OCI-LY7 (cell line): ENCODE measurements at regions not wholly inside any gene's neighbourhood (a gene's known extent, or its start where the extent isn't known, plus 50 kb on each side); places are given as distances from the start of the nearest gene placed in this dataset.

Experiments used
- BruUV-seq: library from RNA; stranded (reverse); fragments of 400-500 nt; replicated peaks from 2 replicates; lab custom pipeline; 2021; lab: Mats Ljungman, UMichigan
- CTCF ChIA-PET: fragments of 300-600 bp; sonication (Branson Sonifier 250); formaldehyde crosslinking; loops from one replicate; lab custom pipeline; 2022; ENCODE audit warnings: antibody characterized with exemption; ENCODE audit not compliant: unreplicated experiment; lab: Charles Lee
- POLR2A ChIA-PET: fragments of 300-600 bp; sonication (Branson Sonifier 250); formaldehyde crosslinking; loops from one replicate; lab custom pipeline; 2022; ENCODE audit warnings: antibody characterized with exemption; lab: Charles Lee
- DNase-seq: peaks from one replicate; pipeline ENCODE4 v3.0.0-alpha.2; 2015; ENCODE audit warnings: low spot score
- H2AFZ ChIP-seq: fragments of 200-600 bp; sonication (generic), shearing (Covaris generic); 2 replicates; pipeline ENCODE4 v1.6.1; 2014; ENCODE audit warnings: mild to moderate bottlenecking, antibody characterized with exemption, low read length, moderate library complexity
- H3K27ac ChIP-seq: fragments of 200-600 bp; sonication (generic); 2 replicates; pipeline ENCODE4 v1.5.1; 2014; ENCODE audit warnings: mixed run types, low read depth, mild to moderate bottlenecking, moderate library complexity, low read length, inconsistent platforms; ENCODE audit not compliant: poor library complexity, severe bottlenecking
- H3K36me3 ChIP-seq: fragments of 200-600 bp; sonication (generic); 2 replicates; pipeline ENCODE4 v1.6.1; 2014; ENCODE audit warnings: mild to moderate bottlenecking, antibody characterized with exemption, low read length, moderate library complexity, mixed read lengths; ENCODE audit not compliant: insufficient read depth
- H3K4me1 ChIP-seq: fragments of 200-600 bp; sonication (generic); 2 replicates; pipeline ENCODE4 v1.5.1; 2014; ENCODE audit warnings: mild to moderate bottlenecking, low read length; ENCODE audit not compliant: insufficient read depth, poor library complexity, severe bottlenecking
- H3K4me2 ChIP-seq: fragments of 200-600 bp; sonication (generic); 2 replicates; pipeline ENCODE4 v1.6.1; 2014; ENCODE audit warnings: mild to moderate bottlenecking, low read length
- H3K4me3 ChIP-seq: fragments of 200-600 bp; sonication (generic); 2 replicates; pipeline ENCODE4 v1.5.1; 2014; ENCODE audit warnings: mild to moderate bottlenecking, low read depth, low read length; ENCODE audit not compliant: poor library complexity, severe bottlenecking
- H3K79me2 ChIP-seq: fragments of 200-600 bp; sonication (generic); 2 replicates; pipeline ENCODE4 v1.6.1; 2016; ENCODE audit warnings: low read depth, mild to moderate bottlenecking, low read length, moderate library complexity, mixed read lengths; ENCODE audit not compliant: insufficient read depth
- H3K9me2 ChIP-seq: fragments of 200-600 bp; sonication (generic); 2 replicates; pipeline ENCODE4 v1.6.1; 2016; ENCODE audit warnings: mild to moderate bottlenecking, low read length, mixed read lengths; ENCODE audit not compliant: insufficient read depth
- H3K9me3 ChIP-seq: fragments of 200-600 bp; sonication (generic); 2 replicates; pipeline ENCODE4 v1.6.1; 2014; ENCODE audit warnings: mild to moderate bottlenecking, mixed run types, low read length, mixed read lengths
- H4K20me1 ChIP-seq: fragments of 200-600 bp; sonication (generic); 2 replicates; pipeline ENCODE4 v1.6.1; 2014; ENCODE audit warnings: mild to moderate bottlenecking, antibody characterized with exemption, low read length, moderate library complexity, mixed read lengths; ENCODE audit not compliant: insufficient read depth
- EZH2phosphoT487 ChIP-seq: fragments of 200-600 bp; sonication (generic); IDR thresholded peaks from 2 replicates; pipeline ENCODE4 v1.6.1; 2018; ENCODE audit warnings: low read depth, borderline replicate concordance, mild to moderate bottlenecking, mixed run types, antibody characterized with exemption, low read length, moderate library complexity, mixed read lengths
- intact Hi-C: fragments of 100-400 bp; cut with micrococcal nuclease; formaldehyde crosslinking; loops from one replicate; pipeline ENCODE4 v1.10.0; 2022; ENCODE audit not compliant: unreplicated experiment
- TF ChIP-seq, protein P1 (sequence below): fragments of 200-600 bp; sonication (generic); conservative IDR thresholded peaks from 2 replicates; pipeline ENCODE4 v1.5.1; 2014; ENCODE audit warnings: mild to moderate bottlenecking, antibody characterized with exemption, low read length, moderate library complexity, mixed read lengths

- no peaks in the 10 kb centered on the region for H3K9me2 ChIP-seq
- no peaks in the 10 kb centered on the region for H4K20me1 ChIP-seq
- no peaks in the 10 kb centered on the region for H3K4me1 ChIP-seq
- ChIA-PET POLR2A (no interaction called here), CTCF (no interaction called here)
- DNase-seq, result peak; percentile 29
- H3K4me2 ChIP-seq, result no peak overlapping the region
- BruUV-seq, result no TSS peak
- H3K79me2 ChIP-seq, result no peaks in the 10 kb centered on the region
- no peak overlapping the region for H3K27ac ChIP-seq
- H3K9me3 ChIP-seq, result no peaks in the 10 kb centered on the region
- intact Hi-C loops, result loop anchor here (10.0 kb wide), 1 partner anchor 212 kb away; no protein-coding TSS in a partner anchor
- H3K4me3 ChIP-seq, result no peak overlapping the region
- TF ChIP-seq, protein P1, sequence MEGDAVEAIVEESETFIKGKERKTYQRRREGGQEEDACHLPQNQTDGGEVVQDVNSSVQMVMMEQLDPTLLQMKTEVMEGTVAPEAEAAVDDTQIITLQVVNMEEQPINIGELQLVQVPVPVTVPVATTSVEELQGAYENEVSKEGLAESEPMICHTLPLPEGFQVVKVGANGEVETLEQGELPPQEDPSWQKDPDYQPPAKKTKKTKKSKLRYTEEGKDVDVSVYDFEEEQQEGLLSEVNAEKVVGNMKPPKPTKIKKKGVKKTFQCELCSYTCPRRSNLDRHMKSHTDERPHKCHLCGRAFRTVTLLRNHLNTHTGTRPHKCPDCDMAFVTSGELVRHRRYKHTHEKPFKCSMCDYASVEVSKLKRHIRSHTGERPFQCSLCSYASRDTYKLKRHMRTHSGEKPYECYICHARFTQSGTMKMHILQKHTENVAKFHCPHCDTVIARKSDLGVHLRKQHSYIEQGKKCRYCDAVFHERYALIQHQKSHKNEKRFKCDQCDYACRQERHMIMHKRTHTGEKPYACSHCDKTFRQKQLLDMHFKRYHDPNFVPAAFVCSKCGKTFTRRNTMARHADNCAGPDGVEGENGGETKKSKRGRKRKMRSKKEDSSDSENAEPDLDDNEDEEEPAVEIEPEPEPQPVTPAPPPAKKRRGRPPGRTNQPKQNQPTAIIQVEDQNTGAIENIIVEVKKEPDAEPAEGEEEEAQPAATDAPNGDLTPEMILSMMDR, result peak; percentile 67
- no peak for TF ChIP-seq EZH2phosphoT487
- no peaks in the 10 kb centered on the region for H3K36me3 ChIP-seq
- no peak overlapping the region for H2AFZ ChIP-seq
Observed at GRCh38 chr3:43162230-43163084, 56.6 kb upstream of the POMGNT2 start.

- no peak overlapping the region for H3K4me3 ChIP-seq
- intact Hi-C loops, result loop anchor here (10.0 kb wide), 1 partner anchor 213 kb away; no protein-coding TSS in a partner anchor
- no peaks in the 10 kb centered on the region for H4K20me1 ChIP-seq
- no peaks in the 10 kb centered on the region for H3K9me2 ChIP-seq
- H3K9me3 ChIP-seq, result no peaks in the 10 kb centered on the region
- CTCF ChIA-PET, result no interaction called here
- no peaks in the 10 kb centered on the region for H3K4me1 ChIP-seq
- TF ChIP-seq EZH2phosphoT487, result no peak
- TF ChIP-seq, protein P1, result no peak
- H3K79me2 ChIP-seq, result no peaks in the 10 kb centered on the region
- no peak overlapping the region for H2AFZ ChIP-seq
- no TSS peak for BruUV-seq
- POLR2A ChIA-PET, result no interaction called here
- H3K36me3 ChIP-seq, result no peaks in the 10 kb centered on the region
- no peak overlapping the region for H3K4me2 ChIP-seq
- no peak for DNase-seq
- no peak overlapping the region for H3K27ac ChIP-seq
Observed at GRCh38 chr3:43161684-43162229, 55.9 kb upstream of the POMGNT2 start.

DNA sequence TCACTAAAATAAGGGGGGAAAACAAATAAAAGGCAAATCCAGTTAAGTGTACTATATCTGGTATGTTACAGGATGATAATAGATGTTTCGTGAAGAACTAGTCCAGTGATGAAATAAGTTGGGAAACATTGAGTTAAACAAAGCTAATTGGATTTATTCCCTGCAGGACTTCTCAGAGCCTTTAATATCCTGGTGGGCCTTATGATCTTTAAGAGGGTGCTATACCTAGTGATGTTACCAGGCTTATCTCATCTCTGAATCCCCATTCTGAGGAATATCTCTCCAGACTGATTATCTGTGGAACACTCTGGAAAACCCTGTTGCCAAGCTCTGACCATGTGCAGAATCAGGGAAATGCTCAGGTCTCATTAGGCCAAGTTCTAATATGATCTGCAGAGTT, 54.8 kb upstream of the POMGNT2 start:
- Histone ChIP-seq H4K20me1 (no peaks in the 10 kb centered on the region), H3K4me1 (no peaks in the 10 kb centered on the region), H2AFZ (no peak overlapping the region), H3K27ac (no peak overlapping the region), H3K9me2 (no peaks in the 10 kb centered on the region), H3K4me3 (no peak overlapping the region), H3K79me2 (no peaks in the 10 kb centered on the region), H3K4me2 (no peak overlapping the region), H3K36me3 (no peaks in the 10 kb centered on the region), H3K9me3 (no peaks in the 10 kb centered on the region)
- CTCF ChIA-PET, result no interaction called here
- TF ChIP-seq EZH2phosphoT487, result no peak
- TF ChIP-seq, protein P1, result no peak
- POLR2A ChIA-PET, result no interaction called here
- intact Hi-C loops, result loop anchor here (10.0 kb wide), 1 partner anchor 214 kb away; no protein-coding TSS in a partner anchor
- no TSS peak for BruUV-seq
- no peak for DNase-seq
